GM20000 (cell line): ENCODE measurements at regions not wholly inside any gene's neighbourhood (a gene's known extent, or its start where the extent isn't known, plus 50 kb on each side); places are given as distances from the start of the nearest gene placed in this dataset.
A peak's percentile ranks its signal among the peaks of the same experiment; 100 is the strongest.

Experiments used
- DNase-seq: peaks from one replicate; pipeline ENCODE4 v3.0.0; 2012; ENCODE audit warnings: low spot score
- CTCF ChIP-seq: IDR thresholded peaks from 2 replicates; pipeline ENCODE4 v1.5.1; 2012; ENCODE audit warnings: mild to moderate bottlenecking, control low read depth; ENCODE audit errors: extremely low read depth, missing control alignments

GRCh38 chr6:110033101-110033500 lies 55.0 kb downstream of the GPR6 start:
- DNase-seq: no peak
- TF ChIP-seq CTCF: no peak

- DNase-seq: no peak
- no peak for TF ChIP-seq CTCF
Observed at GRCh38 chr6:110033749-110034666, 55.9 kb downstream of the GPR6 start.

DNA sequence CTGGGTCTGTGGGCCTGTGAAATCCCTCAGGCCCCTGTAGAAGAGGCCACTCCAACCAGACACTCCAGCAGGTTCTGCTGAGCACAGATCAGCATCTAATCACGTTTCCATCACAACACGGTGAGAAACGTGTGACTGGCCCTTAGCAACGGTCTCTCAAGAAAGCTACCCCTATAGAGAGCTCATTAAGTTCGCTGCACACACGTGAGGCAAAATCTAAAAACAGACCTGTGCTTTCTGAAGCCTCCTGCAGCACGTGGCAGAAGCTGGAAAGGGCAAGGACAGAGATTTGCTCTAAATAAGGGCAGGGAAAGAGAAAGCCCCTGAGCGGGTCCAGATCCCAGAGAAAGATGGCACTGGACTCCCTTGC lies 56.5 kb downstream of the GPR6 start:
- no peak for DNase-seq
- no peak for TF ChIP-seq CTCF

DNA sequence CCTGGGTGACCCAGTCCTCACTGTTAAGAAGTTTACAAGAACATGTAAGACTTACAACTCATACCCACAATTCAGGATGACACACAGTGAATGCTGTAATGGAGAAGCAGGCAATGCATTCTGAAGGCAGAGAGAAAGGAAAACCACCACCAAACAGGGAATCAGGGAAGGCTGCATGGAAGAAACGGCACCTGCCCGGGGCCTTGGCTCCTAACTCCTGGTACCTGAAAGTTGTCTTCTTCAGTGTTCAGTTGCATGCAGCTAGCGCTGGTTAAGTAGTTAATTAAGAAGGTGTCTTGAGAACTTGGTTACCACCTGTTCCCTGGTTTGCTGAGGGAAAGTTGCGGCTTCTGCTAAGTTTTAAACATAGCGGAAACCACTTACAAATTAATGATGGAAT lies 57.2 kb downstream of the GPR6 start:
- TF ChIP-seq CTCF: no peak
- DNase-seq: no peak

DNA sequence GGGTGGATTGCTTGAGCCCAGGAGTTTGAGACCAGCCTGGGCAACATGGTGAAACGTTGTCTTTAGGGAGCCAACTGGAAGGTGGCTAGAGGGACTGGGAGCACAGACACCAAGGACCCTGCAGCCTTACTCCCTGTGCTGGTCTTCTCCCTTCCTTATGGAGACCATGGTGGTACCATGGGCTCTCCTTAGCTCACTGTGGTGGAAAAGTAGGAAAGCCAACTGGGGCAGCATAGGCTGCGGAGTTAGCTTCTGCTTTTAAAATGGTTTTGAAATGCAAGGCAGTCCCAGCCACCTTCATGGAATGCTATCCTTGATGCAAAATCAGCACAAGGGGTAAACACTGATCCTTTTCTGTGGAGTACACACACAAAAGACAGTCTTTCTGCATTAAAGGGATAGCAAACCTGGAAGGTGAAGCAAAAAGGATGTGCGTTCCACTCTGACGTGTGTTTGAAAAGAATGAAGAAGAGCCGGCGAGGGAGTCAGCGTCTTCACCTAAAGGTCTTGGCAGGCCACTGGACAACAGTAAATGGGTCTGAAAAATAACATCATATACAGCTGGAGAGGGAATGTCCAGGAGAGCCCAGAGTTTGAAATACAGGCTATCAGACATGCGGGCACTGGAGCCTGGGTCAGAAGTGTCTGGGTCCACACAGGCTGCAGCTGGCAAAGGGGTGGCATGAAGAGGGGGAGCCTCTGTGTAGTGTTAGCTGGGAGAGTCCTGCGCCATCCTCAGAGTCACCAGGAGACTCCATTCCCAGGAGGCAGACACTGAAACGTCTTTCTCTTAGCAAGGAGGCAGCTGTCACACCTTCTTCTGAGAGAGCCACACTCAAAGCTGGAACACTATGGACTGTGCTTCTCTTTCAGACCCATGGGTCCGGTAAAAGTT lies 58.5 kb downstream of the GPR6 start:
- no peak for DNase-seq
- TF ChIP-seq CTCF: no peak

DNA sequence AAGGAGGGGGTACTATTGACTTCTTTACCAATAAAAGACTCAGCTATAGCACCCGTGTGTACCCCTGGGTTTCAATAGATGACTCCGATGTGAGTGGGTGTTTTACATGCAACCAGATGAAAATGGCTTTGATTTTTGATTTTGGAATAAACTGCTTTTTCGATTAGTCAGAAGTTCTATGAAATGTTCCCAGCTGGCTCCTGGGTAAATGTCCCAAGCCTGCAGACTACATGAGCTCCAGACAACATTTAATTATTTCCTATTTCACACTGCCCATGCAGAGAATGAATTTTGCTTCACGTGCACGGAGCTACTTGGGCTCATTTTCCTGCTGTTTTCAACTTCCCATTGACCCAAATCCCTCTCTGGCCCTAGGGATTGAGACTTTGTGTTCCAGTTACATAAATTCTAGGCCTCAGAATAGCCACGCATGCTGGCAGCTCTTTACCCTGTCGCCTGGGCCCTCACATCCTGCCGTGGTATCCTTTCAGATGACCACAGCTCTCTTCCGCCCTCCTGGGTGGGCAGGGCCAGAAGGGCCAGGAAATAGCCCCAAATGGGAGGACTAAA lies 59.7 kb downstream of the GPR6 start:
- no peak for TF ChIP-seq CTCF

GRCh38 chr6:110039364-110039980 lies 61.4 kb downstream of the GPR6 start:
- peak; percentile 85 for TF ChIP-seq CTCF

More for the DNA sequence above, 59.7 kb downstream of the GPR6 start:
- no peak for DNase-seq

More at GRCh38 chr6:110039364-110039980, 61.4 kb downstream of the GPR6 start:
- DNase-seq: peak; percentile 77
